Liver (tissue), 8 donors: ENCODE measurements at regions not wholly inside any gene's neighbourhood (a gene's known extent, or its start where the extent isn't known, plus 50 kb on each side); places are given as distances from the start of the nearest gene placed in this dataset.

ENCODE experiments used
- DNase-seq: peaks from one replicate; pipeline ENCODE4 v3.0.0-alpha.2; 2017; ENCODE audit warnings: low spot score
- H3K27ac ChIP-seq, 2 donors: one replicate each; pipeline ENCODE4 v1.7.0; 2013; ENCODE audit warnings: inconsistent platforms in 2 of 2, low read length in 2 of 2, control low read depth in 1 of 2, low read depth in 1 of 2, mild to moderate bottlenecking in 1 of 2
- H3K27me3 ChIP-seq, 4 donors: one replicate each; pipeline versions ENCODE4 v1.6.1 to v1.7.0; 2013; ENCODE audit warnings: low read length in 3 of 4, inconsistent platforms in 1 of 4, mild to moderate bottlenecking in 1 of 4, moderate library complexity in 1 of 4; ENCODE audit not compliant: control insufficient read depth in 4 of 4, insufficient read depth in 4 of 4
- H3K36me3 ChIP-seq, 4 donors: one replicate each; pipeline versions ENCODE4 v1.6.1 to v1.7.0; 2013; ENCODE audit warnings: low read length in 3 of 4, mild to moderate bottlenecking in 3 of 4, low read depth in 1 of 4, moderate library complexity in 1 of 4; ENCODE audit not compliant: control insufficient read depth in 4 of 4, insufficient read depth in 3 of 4
- H3K4me1 ChIP-seq, 4 donors: one replicate each; pipeline versions ENCODE4 v1.6.1 to v1.7.0; 2013; ENCODE audit warnings: low read length in 3 of 4, mild to moderate bottlenecking in 3 of 4, moderate library complexity in 1 of 4; ENCODE audit not compliant: control insufficient read depth in 4 of 4, insufficient read depth in 4 of 4
- H3K4me3 ChIP-seq, 3 donors: one replicate each; pipeline versions ENCODE4 v1.6.1 to v1.7.0; 2013; ENCODE audit warnings: low read length in 3 of 3, control low read depth in 1 of 3, low read depth in 1 of 3, mild to moderate bottlenecking in 1 of 3
- H3K9ac ChIP-seq, 2 donors: one replicate each; pipeline ENCODE4 v1.7.0; 2013; ENCODE audit warnings: low read length in 2 of 2, mild to moderate bottlenecking in 2 of 2, moderate library complexity in 2 of 2, control low read depth in 1 of 2, low read depth in 1 of 2
- H3K9me3 ChIP-seq, 4 donors: one replicate each; pipeline versions ENCODE4 v1.6.1 to v1.7.0; 2013; ENCODE audit warnings: low read length in 3 of 4; ENCODE audit not compliant: control insufficient read depth in 4 of 4
- CTCF ChIP-seq: fragments of 150-350 bp; IDR thresholded peaks from 2 replicates; pipeline ENCODE4 v1.5.1; 2017; ENCODE audit warnings: improper control_type of control experiment, low read depth, low read length; ENCODE audit not compliant: missing input control
- EGR1 ChIP-seq, 2 donors: IDR thresholded peaks; 2 replicates each; pipeline ENCODE4 v1.6.1; 2016 to 2018; ENCODE audit warnings: antibody characterized with exemption in 2 of 2, low read depth in 2 of 2
- FOXA2 ChIP-seq: IDR thresholded peaks from 2 replicates; pipeline ENCODE4 v1.6.1; 2016; ENCODE audit warnings: antibody characterized with exemption
- HNF4A ChIP-seq, 2 donors: conservative IDR thresholded peaks; 2 replicates each; pipeline ENCODE4 v1.6.1; 2016; ENCODE audit warnings: antibody characterized with exemption in 2 of 2, mild to moderate bottlenecking in 2 of 2
- HNF4G ChIP-seq: IDR thresholded peaks from 2 replicates; pipeline ENCODE4 v1.6.1; 2016; ENCODE audit warnings: antibody characterized with exemption
- JUND ChIP-seq, 2 donors: IDR thresholded peaks; 2 replicates each; pipeline ENCODE4 v1.6.1; 2016; ENCODE audit warnings: antibody characterized with exemption in 2 of 2
- NR2F2 ChIP-seq: IDR thresholded peaks from 2 replicates; pipeline ENCODE4 v1.6.1; 2016; ENCODE audit warnings: antibody characterized with exemption
- RXRA ChIP-seq, 2 donors: IDR thresholded peaks; 2 replicates each; pipeline ENCODE4 v1.6.1; 2017 to 2018; ENCODE audit warnings: antibody characterized with exemption in 2 of 2, mild to moderate bottlenecking in 1 of 2
- TAF1 ChIP-seq: conservative IDR thresholded peaks from 2 replicates; pipeline ENCODE4 v1.6.1; 2016; ENCODE audit warnings: antibody characterized with exemption, mild to moderate bottlenecking
- YY1 ChIP-seq: IDR thresholded peaks from 2 replicates; pipeline ENCODE4 v1.6.1; 2016; ENCODE audit warnings: antibody characterized with exemption, mild to moderate bottlenecking
- WGBS: extraction: QIAGEN DNeasy Blood & Tissue Kit; methylation state at CpG from one replicate; pipeline ENCODE4 v1.1.7; 2013; 5-methylcytosine and 5-hydroxymethylcytosine counted together
- TF ChIP-seq, protein P1 (sequence below): IDR thresholded peaks from 2 replicates; pipeline ENCODE4 v1.6.1; 2016; ENCODE audit warnings: antibody characterized with exemption
- TF ChIP-seq, protein P2 (sequence below): IDR thresholded peaks from 2 replicates; pipeline ENCODE4 v1.6.1; 2016; ENCODE audit warnings: antibody characterized with exemption
- donor health status: healthy.
- donor health status: healthy.
- donor health status: healthy.
- donor health status: healthy.
- donor health status: healthy.

DNA sequence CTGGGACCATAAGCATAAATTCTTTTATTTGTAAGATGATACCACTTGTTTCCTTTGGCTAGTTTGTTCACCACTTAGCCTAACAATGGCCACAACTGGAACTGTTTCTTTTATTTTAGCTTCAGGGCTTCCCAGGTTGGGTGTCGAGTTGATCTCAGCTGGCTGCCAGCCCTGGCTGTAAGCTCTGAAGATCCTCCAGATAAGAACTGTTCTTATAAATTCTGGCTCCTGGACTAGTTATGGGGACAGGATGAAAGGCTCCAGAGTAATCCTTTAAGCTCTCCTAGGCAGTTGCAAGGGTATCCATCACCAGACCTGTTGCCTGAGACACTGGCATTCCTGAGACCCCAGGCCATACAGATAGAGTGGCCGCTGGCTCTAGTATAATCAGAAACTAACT is 129.4 kb upstream of the ACSL4 start:
- Histone ChIP-seq H3K27ac (no peak overlapping the region), H3K4me3 (no peak overlapping the region), H3K9me3 (no peaks in the 10 kb centered on the region), H3K27me3 (no peaks in the 10 kb centered on the region), H3K36me3 (no peaks in the 10 kb centered on the region), H3K4me1 (peaks cover 4 to 25% (median 23%) of the 10 kb centered on the region in 4 donors), H3K9ac (no peak overlapping the region)
- 77% methylated on average over 2 of the region's 2 CpGs for WGBS
- TF ChIP-seq CTCF: no peak
- no peak for TF ChIP-seq TAF1
- TF ChIP-seq, protein P1, sequence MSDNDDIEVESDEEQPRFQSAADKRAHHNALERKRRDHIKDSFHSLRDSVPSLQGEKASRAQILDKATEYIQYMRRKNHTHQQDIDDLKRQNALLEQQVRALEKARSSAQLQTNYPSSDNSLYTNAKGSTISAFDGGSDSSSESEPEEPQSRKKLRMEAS: no peak
- TF ChIP-seq FOXA2: no peak
- no peak for TF ChIP-seq YY1
- no peak for TF ChIP-seq HNF4G
- TF ChIP-seq EGR1 (IDR thresholded peaks at IDR 0.05; ENCODE audit: low read depth in 2 of 2): no peak
- no peak for TF ChIP-seq HNF4A (conservative IDR thresholded peaks at IDR 0.05)
- TF ChIP-seq JUND (IDR thresholded peaks at IDR 0.05): no peak
- TF ChIP-seq RXRA (IDR thresholded peaks at IDR 0.05): no peak
- DNase-seq: no peak

DNA sequence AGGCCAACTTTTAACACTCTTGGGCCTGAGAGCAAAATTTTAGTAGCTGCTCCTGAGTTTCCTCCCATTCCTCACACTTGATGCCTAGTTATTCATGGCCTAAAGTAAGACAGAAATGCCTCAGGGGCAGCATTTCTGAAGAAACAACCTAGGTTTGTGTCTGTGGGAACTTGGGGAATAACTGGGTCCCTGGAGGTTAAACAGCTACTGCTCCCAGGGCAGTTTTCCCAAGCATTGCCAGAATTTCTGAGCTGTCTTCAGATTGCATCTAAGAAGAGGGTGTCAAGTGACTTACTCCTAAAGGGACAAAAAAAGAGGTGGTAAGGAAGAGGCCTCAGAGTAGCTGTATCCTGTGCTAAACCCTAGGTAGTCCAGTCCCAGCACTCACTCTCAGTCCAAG is 130.8 kb upstream of the ACSL4 start:
- Histone ChIP-seq H3K27me3 (no peaks in the 10 kb centered on the region), H3K9ac (no peak overlapping the region), H3K4me1 (peaks cover 0 to 12% (median 9%) of the 10 kb centered on the region in 4 donors), H3K9me3 (no peaks in the 10 kb centered on the region), H3K27ac (no peak overlapping the region), H3K36me3 (no peaks in the 10 kb centered on the region), H3K4me3 (no peak overlapping the region)
- TF ChIP-seq, protein P2, sequence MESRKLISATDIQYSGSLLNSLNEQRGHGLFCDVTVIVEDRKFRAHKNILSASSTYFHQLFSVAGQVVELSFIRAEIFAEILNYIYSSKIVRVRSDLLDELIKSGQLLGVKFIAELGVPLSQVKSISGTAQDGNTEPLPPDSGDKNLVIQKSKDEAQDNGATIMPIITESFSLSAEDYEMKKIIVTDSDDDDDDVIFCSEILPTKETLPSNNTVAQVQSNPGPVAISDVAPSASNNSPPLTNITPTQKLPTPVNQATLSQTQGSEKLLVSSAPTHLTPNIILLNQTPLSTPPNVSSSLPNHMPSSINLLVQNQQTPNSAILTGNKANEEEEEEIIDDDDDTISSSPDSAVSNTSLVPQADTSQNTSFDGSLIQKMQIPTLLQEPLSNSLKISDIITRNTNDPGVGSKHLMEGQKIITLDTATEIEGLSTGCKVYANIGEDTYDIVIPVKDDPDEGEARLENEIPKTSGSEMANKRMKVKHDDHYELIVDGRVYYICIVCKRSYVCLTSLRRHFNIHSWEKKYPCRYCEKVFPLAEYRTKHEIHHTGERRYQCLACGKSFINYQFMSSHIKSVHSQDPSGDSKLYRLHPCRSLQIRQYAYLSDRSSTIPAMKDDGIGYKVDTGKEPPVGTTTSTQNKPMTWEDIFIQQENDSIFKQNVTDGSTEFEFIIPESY: no peak
- no peak for TF ChIP-seq NR2F2
- no peak for DNase-seq

- WGBS: 86% methylated on average over 4 of the region's 4 CpGs
- Histone ChIP-seq H3K36me3 (no peaks in the 10 kb centered on the region), H3K9ac (no peak overlapping the region), H3K4me3 (no peak overlapping the region), H3K27me3 (no peaks in the 10 kb centered on the region), H3K4me1 (peaks cover 0 to 12% (median 7%) of the 10 kb centered on the region in 4 donors), H3K27ac (no peak overlapping the region), H3K9me3 (no peaks in the 10 kb centered on the region)
- TF ChIP-seq NR2F2 (no peak), JUND (IDR thresholded peaks at IDR 0.05) (no peak), CTCF (no peak)
- DNase-seq: no peak
These were observed 131.6 kb upstream of the TMEM164 start for GRCh38 chrX:109871121-109871888.
